ENCODE measurements at regions not wholly inside any gene's neighbourhood (a gene's known extent, or its start where the extent isn't known, plus 50 kb on each side); places are given as distances from the start of the nearest gene placed in this dataset.

GRCh38 chr7:41612386-41612785, 90.5 kb downstream of the INHBA start:
- no peak overlapping the region for H2AFZ ChIP-seq (ENCODE audit: low read length)
- no peaks in the 10 kb centered on the region for H3K36me3 ChIP-seq (ENCODE audit: insufficient read depth, low read length)
- no peaks in the 10 kb centered on the region for H3F3A ChIP-seq (ENCODE audit: low read depth)
- H3K9me2 ChIP-seq (replicated peaks; ENCODE audit: low read depth, low read length): no peaks in the 10 kb centered on the region
- no peak overlapping the region for H3K4me3 ChIP-seq (ENCODE audit: low read length, poor library complexity, severe bottlenecking)
- no peaks in the 10 kb centered on the region for H3K9me3 ChIP-seq (ENCODE audit: insufficient read depth, low read depth, low read length)
- no peaks in the 10 kb centered on the region for H3K27me3 ChIP-seq (ENCODE audit: insufficient read depth, low read length, poor library complexity, severe bottlenecking)
- no peak overlapping the region for H3K4me2 ChIP-seq (ENCODE audit: low read depth, low read length, poor library complexity, severe bottlenecking)
- no peaks in the 10 kb centered on the region for H4K20me1 ChIP-seq (ENCODE audit: insufficient read depth, low read length, poor library complexity, severe bottlenecking)
- H3K4me1 ChIP-seq (ENCODE audit: insufficient read depth, low read length, poor library complexity, severe bottlenecking): no peaks in the 10 kb centered on the region
- H3K79me2 ChIP-seq (ENCODE audit: insufficient read depth, low read length): no peaks in the 10 kb centered on the region
- no peak overlapping the region for H3K9ac ChIP-seq (ENCODE audit: low read depth, low read length, poor library complexity, severe bottlenecking)
- TF ChIP-seq CTCF (conservative IDR thresholded peaks at IDR 0.05; ENCODE audit: low read length): no peak
- no peak for TF ChIP-seq EZH2phosphoT487 (IDR thresholded peaks at IDR 0.05; ENCODE audit: borderline replicate concordance)

- Histone ChIP-seq H3K36me3 (ENCODE audit: insufficient read depth, low read length) (no peaks in the 10 kb centered on the region), H3K9me2 (replicated peaks; ENCODE audit: low read depth, low read length) (no peaks in the 10 kb centered on the region), H3K79me2 (ENCODE audit: insufficient read depth, low read length) (no peaks in the 10 kb centered on the region), H3K27me3 (ENCODE audit: insufficient read depth, low read length, poor library complexity, severe bottlenecking) (no peaks in the 10 kb centered on the region), H2AFZ (ENCODE audit: low read length) (no peak overlapping the region), H3K4me2 (ENCODE audit: low read depth, low read length, poor library complexity, severe bottlenecking) (no peak overlapping the region), H3K4me3 (ENCODE audit: low read length, poor library complexity, severe bottlenecking) (no peak overlapping the region), H3K4me1 (ENCODE audit: insufficient read depth, low read length, poor library complexity, severe bottlenecking) (no peaks in the 10 kb centered on the region), H3K9me3 (ENCODE audit: insufficient read depth, low read depth, low read length) (no peaks in the 10 kb centered on the region), H4K20me1 (ENCODE audit: insufficient read depth, low read length, poor library complexity, severe bottlenecking) (no peaks in the 10 kb centered on the region), H3K9ac (ENCODE audit: low read depth, low read length, poor library complexity, severe bottlenecking) (no peak overlapping the region), H3F3A (ENCODE audit: low read depth) (no peaks in the 10 kb centered on the region)
- TF ChIP-seq CTCF (conservative IDR thresholded peaks at IDR 0.05; ENCODE audit: low read length): no peak
- no peak for TF ChIP-seq EZH2phosphoT487 (IDR thresholded peaks at IDR 0.05; ENCODE audit: borderline replicate concordance)
Measured at GRCh38 chr7:41608447-41608846, 94.4 kb downstream of the INHBA start.

GRCh38 chr7:41603985-41604384, 98.9 kb downstream of the INHBA start:
- no peaks in the 10 kb centered on the region for H3K79me2 ChIP-seq (ENCODE audit: insufficient read depth, low read length)
- H3K9me3 ChIP-seq (ENCODE audit: insufficient read depth, low read depth, low read length): no peaks in the 10 kb centered on the region
- no peak for TF ChIP-seq CTCF (conservative IDR thresholded peaks at IDR 0.05; ENCODE audit: low read length)
- no peak for TF ChIP-seq EZH2phosphoT487 (IDR thresholded peaks at IDR 0.05; ENCODE audit: borderline replicate concordance)
- no peak overlapping the region for H3K9ac ChIP-seq (ENCODE audit: low read depth, low read length, poor library complexity, severe bottlenecking)
- H3K4me1 ChIP-seq (ENCODE audit: insufficient read depth, low read length, poor library complexity, severe bottlenecking): no peaks in the 10 kb centered on the region
- no peaks in the 10 kb centered on the region for H3K9me2 ChIP-seq (replicated peaks; ENCODE audit: low read depth, low read length)
- no peaks in the 10 kb centered on the region for H3K36me3 ChIP-seq (ENCODE audit: insufficient read depth, low read length)
- H3K27me3 ChIP-seq (ENCODE audit: insufficient read depth, low read length, poor library complexity, severe bottlenecking): no peaks in the 10 kb centered on the region
- H3K4me2 ChIP-seq (ENCODE audit: low read depth, low read length, poor library complexity, severe bottlenecking): no peak overlapping the region
- H4K20me1 ChIP-seq (ENCODE audit: insufficient read depth, low read length, poor library complexity, severe bottlenecking): no peaks in the 10 kb centered on the region
- H2AFZ ChIP-seq (ENCODE audit: low read length): no peak overlapping the region
- no peaks in the 10 kb centered on the region for H3F3A ChIP-seq (ENCODE audit: low read depth)
- no peak overlapping the region for H3K4me3 ChIP-seq (ENCODE audit: low read length, poor library complexity, severe bottlenecking)
